ENCODE measurements at regions not wholly inside any gene's neighbourhood (a gene's known extent, or its start where the extent isn't known, plus 50 kb on each side); places are given as distances from the start of the nearest gene placed in this dataset.
"Not testable (repeated sequence)": the region's sequence is repeated elsewhere in the genome, so short reads cannot be mapped to it uniquely, and the experiment has no call there.

GRCh38 chr7:131933219-131933618 is 376.8 kb upstream of the PODXL start:
- DNase-seq, result not testable (repeated sequence)

- no peak for DNase-seq
Measured at GRCh38 chr7:131932271-131932670, 375.8 kb upstream of the PODXL start.

- DNase-seq, result no peak
Measured at GRCh38 chr7:131931370-131931769, 374.9 kb upstream of the PODXL start.

GRCh38 chr7:131929632-131930031 is 373.2 kb upstream of the PODXL start:
- no peak for DNase-seq

GRCh38 chr7:131927770-131928423 is 371.5 kb upstream of the PODXL start:
- DNase-seq, result no peak

GRCh38 chr7:131925636-131926035 is 369.2 kb upstream of the PODXL start:
- no peak for DNase-seq

GRCh38 chr7:131924857-131925256 is 368.4 kb upstream of the PODXL start:
- DNase-seq, result no peak

GRCh38 chr7:131922948-131923347 is 366.5 kb upstream of the PODXL start:
- DNase-seq, result not testable (repeated sequence)

GRCh38 chr7:131921016-131921415 is 364.6 kb upstream of the PODXL start:
- DNase-seq, result no peak

- no peak for DNase-seq
Measured at GRCh38 chr7:131919920-131920709, 363.7 kb upstream of the PODXL start.

GRCh38 chr7:131911112-131911511 is 354.7 kb upstream of the PODXL start:
- no peak for DNase-seq

- no peak for DNase-seq
Measured at GRCh38 chr7:131909151-131909768, 352.8 kb upstream of the PODXL start.

GRCh38 chr7:131908714-131909113 is 352.3 kb upstream of the PODXL start:
- no peak for DNase-seq

GRCh38 chr7:131905471-131905973 is 349.1 kb upstream of the PODXL start:
- no peak for DNase-seq

GRCh38 chr7:131904760-131905327 is 348.4 kb upstream of the PODXL start:
- no peak for DNase-seq

- no peak for DNase-seq
Measured at GRCh38 chr7:131903315-131903714, 346.9 kb upstream of the PODXL start.

GRCh38 chr7:131900785-131901287 is 344.4 kb upstream of the PODXL start:
- no peak for DNase-seq

- no peak for DNase-seq
Measured at GRCh38 chr7:131899271-131900030, 343.0 kb upstream of the PODXL start.

- DNase-seq, result no peak
Measured at GRCh38 chr7:131898418-131898817, 342.0 kb upstream of the PODXL start.

- no peak for DNase-seq
Measured at GRCh38 chr7:131897790-131898165, 341.4 kb upstream of the PODXL start.

- no peak for DNase-seq
Measured at GRCh38 chr7:131897016-131897789, 340.8 kb upstream of the PODXL start.
